ENCODE measurements at regions not wholly inside any gene's neighbourhood (a gene's known extent, or its start where the extent isn't known, plus 50 kb on each side); places are given as distances from the start of the nearest gene placed in this dataset.

DNA sequence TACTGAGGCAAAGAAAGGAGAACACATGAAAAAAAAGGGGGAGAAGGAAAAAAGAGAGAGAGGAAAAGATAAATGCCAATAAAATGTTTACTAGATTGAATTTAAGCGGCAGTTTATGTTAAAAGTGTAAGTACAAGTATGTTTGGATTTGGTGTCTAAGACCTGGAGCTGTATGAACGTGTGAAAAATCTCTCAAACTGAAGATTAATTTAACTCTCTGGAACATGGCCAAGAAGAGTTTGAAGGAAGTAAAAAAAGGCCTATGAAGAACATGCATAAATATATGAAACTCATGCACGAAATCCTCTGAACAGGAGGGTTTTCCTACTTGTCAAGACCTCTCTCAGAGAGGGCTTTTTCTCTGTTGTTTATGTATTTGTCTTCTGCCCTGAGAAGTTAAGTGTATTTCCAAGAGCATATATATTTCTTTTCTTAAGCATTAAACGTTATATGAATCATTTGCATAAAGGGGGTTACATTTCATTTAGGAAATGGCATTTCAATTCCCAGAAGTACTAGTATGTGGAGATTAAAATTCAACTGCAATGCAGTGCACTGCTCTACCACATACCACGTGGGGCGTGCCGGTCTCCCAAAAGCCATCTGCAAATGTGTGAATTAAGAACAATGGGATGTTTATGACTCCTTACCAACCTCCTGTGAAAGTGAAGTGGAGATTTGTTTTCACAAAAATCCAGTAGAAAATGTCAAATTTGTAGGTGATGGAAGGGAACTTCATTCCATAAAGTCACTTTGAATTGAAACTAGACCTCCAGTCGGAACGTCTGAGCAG, 281.1 kb upstream of the TRIB2 start:
- no peaks in the 10 kb centered on the region for H3K4me1 ChIP-seq (ENCODE audit: control insufficient read depth, insufficient read depth, low read length)
- no peak overlapping the region for H3K4me3 ChIP-seq (ENCODE audit: low read length)
- H3K36me3 ChIP-seq (ENCODE audit: control insufficient read depth, insufficient read depth, low read length), result no peaks in the 10 kb centered on the region
- no peak overlapping the region for H3K9ac ChIP-seq (ENCODE audit: low read length)
- H3K27me3 ChIP-seq (ENCODE audit: control insufficient read depth, insufficient read depth, low read length), result no peaks in the 10 kb centered on the region
- H3K9me3 ChIP-seq (ENCODE audit: control insufficient read depth, low read length), result no peaks in the 10 kb centered on the region

DNA sequence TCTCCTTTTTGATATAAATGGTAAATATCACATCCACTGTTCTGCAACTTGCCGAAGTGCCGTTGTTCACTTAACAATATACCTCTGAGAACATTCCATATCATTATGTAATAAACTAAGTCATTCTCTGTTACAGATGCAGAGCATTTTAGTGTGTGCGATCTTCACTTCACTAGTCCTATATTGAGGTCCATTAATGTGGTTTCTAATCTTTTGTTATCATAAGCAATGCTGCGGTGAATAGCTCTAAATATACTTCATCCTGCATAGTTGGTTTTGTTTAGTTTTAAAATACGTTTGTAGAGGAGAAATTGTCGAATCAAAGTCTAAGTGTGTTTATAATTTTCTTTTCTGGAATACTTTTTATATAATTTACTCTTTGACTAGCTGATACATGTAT, 280.3 kb upstream of the TRIB2 start:
- Histone ChIP-seq H3K27me3 (ENCODE audit: control insufficient read depth, insufficient read depth, low read length) (no peaks in the 10 kb centered on the region), H3K9ac (ENCODE audit: low read length) (no peak overlapping the region), H3K36me3 (ENCODE audit: control insufficient read depth, insufficient read depth, low read length) (no peaks in the 10 kb centered on the region), H3K4me1 (ENCODE audit: control insufficient read depth, insufficient read depth, low read length) (no peaks in the 10 kb centered on the region), H3K9me3 (ENCODE audit: control insufficient read depth, low read length) (no peaks in the 10 kb centered on the region), H3K4me3 (ENCODE audit: low read length) (no peak overlapping the region)

DNA sequence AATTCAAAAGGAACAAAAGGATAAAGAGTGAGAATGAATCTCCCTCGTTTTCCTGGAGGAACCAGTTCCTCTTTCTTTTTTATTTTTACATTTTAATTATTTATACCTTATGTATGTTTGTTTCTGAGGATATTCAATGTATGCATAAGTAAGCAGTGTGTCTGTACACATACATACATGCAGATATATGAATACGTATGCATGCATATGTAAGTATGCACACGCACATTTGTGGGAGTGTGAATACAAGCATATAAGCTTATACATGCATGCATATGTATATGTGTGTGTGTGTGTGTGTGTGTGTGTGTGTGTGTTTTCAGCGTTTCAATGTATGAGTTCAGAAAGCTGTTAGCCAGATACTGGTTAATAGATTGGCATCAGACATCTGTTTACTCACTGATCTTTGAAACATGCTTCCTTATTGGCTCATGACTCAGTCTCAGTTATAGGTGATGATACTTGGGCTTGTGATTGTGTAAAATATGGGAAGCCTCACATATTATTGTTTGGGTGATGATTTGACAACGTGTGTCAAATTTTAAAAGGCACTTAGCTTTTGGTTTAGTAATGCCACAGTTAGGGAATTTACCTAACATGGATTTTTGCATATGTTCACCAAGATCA, 279.7 kb upstream of the TRIB2 start:
- Histone ChIP-seq H3K9ac (ENCODE audit: low read length) (no peak overlapping the region), H3K9me3 (ENCODE audit: control insufficient read depth, low read length) (no peaks in the 10 kb centered on the region), H3K4me1 (ENCODE audit: control insufficient read depth, insufficient read depth, low read length) (no peaks in the 10 kb centered on the region), H3K27me3 (ENCODE audit: control insufficient read depth, insufficient read depth, low read length) (no peaks in the 10 kb centered on the region), H3K4me3 (ENCODE audit: low read length) (no peak overlapping the region), H3K36me3 (ENCODE audit: control insufficient read depth, insufficient read depth, low read length) (no peaks in the 10 kb centered on the region)

DNA sequence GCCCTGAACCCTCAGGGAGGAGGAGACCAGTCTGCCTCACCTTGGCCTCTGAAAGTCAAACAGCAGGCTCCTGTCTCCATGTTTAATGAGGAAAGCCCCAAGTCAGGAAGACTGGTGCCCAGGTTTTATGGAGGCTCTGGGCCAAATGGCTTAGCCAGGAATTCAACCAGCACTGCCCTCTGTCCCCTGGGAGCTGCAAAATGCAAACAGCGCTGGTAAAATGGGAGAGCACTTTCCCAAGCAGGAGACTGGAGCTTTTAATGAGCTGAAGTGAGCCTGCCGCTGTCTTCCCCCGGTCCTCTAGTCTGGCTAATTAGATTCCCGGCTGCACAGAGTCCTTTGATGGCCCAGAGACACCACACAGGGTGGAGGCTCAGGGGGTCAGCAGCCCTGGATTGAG, 276.0 kb upstream of the TRIB2 start:
- Histone ChIP-seq H3K36me3 (ENCODE audit: control insufficient read depth, insufficient read depth, low read length) (no peaks in the 10 kb centered on the region), H3K9ac (ENCODE audit: low read length) (no peak overlapping the region), H3K4me3 (ENCODE audit: low read length) (no peak overlapping the region), H3K4me1 (ENCODE audit: control insufficient read depth, insufficient read depth, low read length) (no peaks in the 10 kb centered on the region), H3K27me3 (ENCODE audit: control insufficient read depth, insufficient read depth, low read length) (no peaks in the 10 kb centered on the region), H3K9me3 (ENCODE audit: control insufficient read depth, low read length) (no peaks in the 10 kb centered on the region)

DNA sequence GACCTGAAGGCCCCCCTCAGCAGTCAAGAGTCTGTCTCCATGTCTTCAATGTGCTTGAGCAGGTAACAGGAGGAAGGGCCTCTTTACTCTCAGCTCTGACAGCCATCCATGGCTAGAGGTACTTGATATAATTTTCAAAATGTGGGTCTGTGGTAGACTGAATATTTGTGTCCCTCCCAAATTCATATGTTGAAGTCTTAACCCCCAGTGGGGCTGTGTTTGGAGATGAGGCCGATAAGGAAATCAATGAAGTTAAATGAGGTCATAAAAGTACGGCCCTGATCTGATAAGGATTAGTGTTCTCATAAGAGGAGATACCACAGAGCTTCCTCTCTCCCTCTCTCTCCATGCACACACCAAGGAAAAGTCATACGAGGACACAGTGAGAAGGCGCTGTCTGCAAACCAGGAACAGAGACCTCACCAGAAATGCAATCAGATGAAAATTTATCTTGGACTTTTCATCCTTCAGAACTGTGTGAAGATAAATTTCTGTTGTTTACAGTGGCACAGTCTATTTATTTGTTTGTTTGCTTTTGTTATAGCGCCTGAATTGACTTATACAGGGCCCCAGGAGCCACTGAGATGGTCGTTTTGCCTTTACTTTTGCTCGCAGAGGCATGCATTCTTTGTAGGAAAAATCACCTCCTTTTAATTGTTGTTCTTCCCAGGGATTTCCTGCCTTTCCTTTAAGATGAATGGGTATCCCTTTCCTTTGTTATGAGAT, 274.8 kb upstream of the TRIB2 start:
- no peak overlapping the region for H3K9ac ChIP-seq (ENCODE audit: low read length)
- H3K36me3 ChIP-seq (ENCODE audit: control insufficient read depth, insufficient read depth, low read length), result no peaks in the 10 kb centered on the region
- no peaks in the 10 kb centered on the region for H3K9me3 ChIP-seq (ENCODE audit: control insufficient read depth, low read length)
- H3K4me1 ChIP-seq (ENCODE audit: control insufficient read depth, insufficient read depth, low read length), result no peaks in the 10 kb centered on the region
- no peak overlapping the region for H3K4me3 ChIP-seq (ENCODE audit: low read length)
- no peaks in the 10 kb centered on the region for H3K27me3 ChIP-seq (ENCODE audit: control insufficient read depth, insufficient read depth, low read length)

DNA sequence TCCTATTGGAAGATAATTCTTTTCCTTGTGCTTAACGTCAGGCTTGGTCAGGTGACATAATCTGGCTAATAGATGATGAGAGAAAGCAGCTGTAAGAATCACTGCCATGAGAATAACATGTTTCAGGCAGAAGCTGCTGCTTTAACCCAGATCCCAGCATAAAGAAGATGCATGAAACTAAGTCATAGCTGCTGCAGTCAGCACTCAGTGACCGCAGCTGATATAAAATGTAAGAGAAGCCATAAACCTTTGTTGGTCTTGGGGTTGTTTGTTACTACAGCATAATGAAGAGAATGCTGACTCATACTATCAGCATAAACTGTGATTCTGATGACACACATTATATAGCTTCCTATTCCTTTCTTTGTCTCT, 274.3 kb upstream of the TRIB2 start:
- H3K4me3 ChIP-seq (ENCODE audit: low read length), result no peak overlapping the region

DNA sequence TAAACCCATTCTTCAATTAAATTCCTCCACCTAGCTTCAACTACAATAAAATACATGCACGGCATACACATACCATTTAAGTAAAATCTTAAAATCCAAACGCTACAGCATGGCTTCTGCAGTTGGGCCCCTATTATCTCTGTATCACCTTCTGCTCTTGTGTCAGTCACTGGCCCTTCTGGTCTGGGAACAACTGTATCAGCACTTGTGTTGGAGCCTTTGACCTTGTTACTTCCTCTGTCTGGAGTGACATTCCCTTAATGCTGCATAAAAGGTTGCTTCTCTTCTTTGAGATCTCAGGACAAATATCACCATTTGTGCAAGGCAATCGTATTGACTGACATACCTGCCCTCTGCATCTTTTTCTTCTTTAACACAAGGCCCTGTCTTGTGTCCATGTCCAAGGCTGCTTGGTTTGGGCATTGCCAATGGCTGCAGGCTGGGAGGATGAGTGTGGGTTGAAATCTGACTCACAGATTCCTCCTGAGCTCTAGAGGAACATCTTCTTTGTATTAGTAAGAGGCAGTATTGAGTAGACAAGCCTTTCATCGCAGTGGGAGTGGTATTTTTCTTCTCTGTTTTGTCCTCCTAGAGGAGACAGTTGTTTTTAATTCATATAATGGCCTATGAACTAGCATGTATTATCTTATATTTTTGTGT, 267.8 kb upstream of the TRIB2 start:
- Histone ChIP-seq H3K9me3 (ENCODE audit: control insufficient read depth, low read length) (no peaks in the 10 kb centered on the region), H3K9ac (ENCODE audit: low read length) (no peak overlapping the region), H3K27me3 (ENCODE audit: control insufficient read depth, insufficient read depth, low read length) (no peaks in the 10 kb centered on the region), H3K4me3 (ENCODE audit: low read length) (no peak overlapping the region), H3K36me3 (ENCODE audit: control insufficient read depth, insufficient read depth, low read length) (no peaks in the 10 kb centered on the region), H3K4me1 (ENCODE audit: control insufficient read depth, insufficient read depth, low read length) (peaks cover 14% of the 10 kb centered on the region)

More for the DNA sequence above, 274.3 kb upstream of the TRIB2 start:
- no peaks in the 10 kb centered on the region for H3K4me1 ChIP-seq (ENCODE audit: control insufficient read depth, insufficient read depth, low read length)
- no peaks in the 10 kb centered on the region for H3K36me3 ChIP-seq (ENCODE audit: control insufficient read depth, insufficient read depth, low read length)
- H3K9me3 ChIP-seq (ENCODE audit: control insufficient read depth, low read length), result no peaks in the 10 kb centered on the region
- H3K9ac ChIP-seq (ENCODE audit: low read length), result no peak overlapping the region
- H3K27me3 ChIP-seq (ENCODE audit: control insufficient read depth, insufficient read depth, low read length), result no peaks in the 10 kb centered on the region

DNA sequence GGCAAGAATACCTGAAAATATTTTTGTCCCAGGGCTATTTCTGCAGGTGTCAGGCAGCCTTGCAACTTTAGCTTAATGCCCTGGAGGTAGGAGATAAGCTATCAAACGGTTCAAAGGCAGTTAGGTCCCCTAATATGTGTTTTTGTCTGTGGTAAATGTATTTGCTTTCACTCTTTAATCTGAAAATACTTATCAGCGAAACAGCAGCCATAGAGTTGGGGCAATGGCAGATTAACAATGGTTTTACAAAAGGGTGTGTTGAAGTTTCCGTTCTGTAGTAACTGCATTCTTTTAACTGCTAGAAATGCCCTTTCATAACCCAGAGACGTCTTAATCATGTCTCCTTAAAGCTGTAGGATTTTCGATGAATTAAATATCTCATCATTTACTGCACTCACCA, 265.0 kb upstream of the TRIB2 start:
- no peaks in the 10 kb centered on the region for H3K9me3 ChIP-seq (ENCODE audit: control insufficient read depth, low read length)
- no peak overlapping the region for H3K4me3 ChIP-seq (ENCODE audit: low read length)
- H3K4me1 ChIP-seq (ENCODE audit: control insufficient read depth, insufficient read depth, low read length), result peaks cover 16% of the 10 kb centered on the region
- no peak overlapping the region for H3K9ac ChIP-seq (ENCODE audit: low read length)
- H3K27me3 ChIP-seq (ENCODE audit: control insufficient read depth, insufficient read depth, low read length), result no peaks in the 10 kb centered on the region
- H3K36me3 ChIP-seq (ENCODE audit: control insufficient read depth, insufficient read depth, low read length), result no peaks in the 10 kb centered on the region

DNA sequence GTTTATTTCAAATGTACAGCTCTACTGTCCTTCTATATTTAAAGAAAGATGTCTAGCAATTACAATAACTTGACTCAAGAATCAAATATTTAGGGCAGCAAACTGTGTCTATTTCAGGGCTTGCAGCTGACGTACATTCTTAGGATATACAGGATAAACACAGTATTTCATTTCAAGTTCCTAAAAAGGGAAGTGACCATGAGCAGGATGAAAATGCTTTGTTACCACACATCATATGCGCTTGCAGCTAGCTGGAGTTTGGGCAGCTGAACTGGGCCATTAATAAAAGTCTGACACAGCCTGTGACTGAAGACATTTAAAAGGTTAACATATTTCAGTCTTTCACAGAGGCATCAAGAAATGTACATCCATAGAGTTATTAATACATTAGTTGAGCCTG, 264.6 kb upstream of the TRIB2 start:
- Histone ChIP-seq H3K4me3 (ENCODE audit: low read length) (no peak overlapping the region), H3K4me1 (ENCODE audit: control insufficient read depth, insufficient read depth, low read length) (peaks cover 21% of the 10 kb centered on the region), H3K9ac (ENCODE audit: low read length) (no peak overlapping the region), H3K9me3 (ENCODE audit: control insufficient read depth, low read length) (no peaks in the 10 kb centered on the region), H3K27me3 (ENCODE audit: control insufficient read depth, insufficient read depth, low read length) (no peaks in the 10 kb centered on the region), H3K36me3 (ENCODE audit: control insufficient read depth, insufficient read depth, low read length) (no peaks in the 10 kb centered on the region)

DNA sequence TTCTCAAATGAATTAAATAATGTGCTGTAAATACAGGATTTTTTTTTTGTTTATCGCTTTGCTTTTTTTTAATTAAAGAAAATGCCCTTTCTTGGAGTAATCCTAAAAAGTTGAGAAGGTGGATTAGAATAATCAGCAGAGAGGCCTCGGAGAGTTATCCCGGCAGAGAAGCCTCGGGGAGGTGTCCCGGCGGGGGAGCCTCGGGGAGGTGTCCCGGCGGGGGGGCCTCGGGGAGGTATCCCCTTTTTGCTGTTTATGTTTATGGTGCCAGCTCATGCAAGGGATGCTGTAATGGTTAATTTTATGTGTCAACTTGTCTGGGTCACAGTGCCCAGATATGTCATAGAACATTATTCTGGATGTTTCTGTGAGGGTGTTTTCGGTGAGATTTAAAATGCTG, 263.0 kb upstream of the TRIB2 start:
- no peaks in the 10 kb centered on the region for H3K36me3 ChIP-seq (ENCODE audit: control insufficient read depth, insufficient read depth, low read length)
- no peak overlapping the region for H3K4me3 ChIP-seq (ENCODE audit: low read length)
- H3K4me1 ChIP-seq (ENCODE audit: control insufficient read depth, insufficient read depth, low read length), result peaks cover 23% of the 10 kb centered on the region
- H3K27me3 ChIP-seq (ENCODE audit: control insufficient read depth, insufficient read depth, low read length), result no peaks in the 10 kb centered on the region
- no peak overlapping the region for H3K9ac ChIP-seq (ENCODE audit: low read length)
- H3K9me3 ChIP-seq (ENCODE audit: control insufficient read depth, low read length), result no peaks in the 10 kb centered on the region

DNA sequence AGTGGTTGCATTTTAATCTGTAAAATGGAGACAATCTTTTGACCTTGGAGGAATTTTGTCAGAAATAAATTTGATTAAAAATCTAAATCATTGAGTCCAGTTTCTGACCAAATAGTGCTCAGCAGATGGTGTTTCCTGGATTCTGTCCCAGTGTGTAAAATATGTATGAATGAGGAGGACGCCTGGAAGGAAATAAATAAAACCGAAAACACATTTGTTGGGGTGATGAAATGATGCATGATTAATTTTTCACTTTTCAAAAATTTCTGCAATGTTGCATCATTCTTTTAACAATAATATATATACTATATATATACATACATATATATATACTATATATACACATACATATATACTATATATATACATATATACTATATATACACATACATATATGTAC, 261.1 kb upstream of the TRIB2 start:
- H3K4me1 ChIP-seq (ENCODE audit: control insufficient read depth, insufficient read depth, low read length), result peaks cover 23% of the 10 kb centered on the region
- H3K4me3 ChIP-seq (ENCODE audit: low read length), result no peak overlapping the region
- H3K9ac ChIP-seq (ENCODE audit: low read length), result no peak overlapping the region
- no peaks in the 10 kb centered on the region for H3K27me3 ChIP-seq (ENCODE audit: control insufficient read depth, insufficient read depth, low read length)
- no peaks in the 10 kb centered on the region for H3K36me3 ChIP-seq (ENCODE audit: control insufficient read depth, insufficient read depth, low read length)
- no peaks in the 10 kb centered on the region for H3K9me3 ChIP-seq (ENCODE audit: control insufficient read depth, low read length)

Data from mucosa of stomach (tissue), 1 donor.